ENCODE measurements at regions not wholly inside any gene's neighbourhood (a gene's known extent, or its start where the extent isn't known, plus 50 kb on each side); places are given as distances from the start of the nearest gene placed in this dataset.

DNA sequence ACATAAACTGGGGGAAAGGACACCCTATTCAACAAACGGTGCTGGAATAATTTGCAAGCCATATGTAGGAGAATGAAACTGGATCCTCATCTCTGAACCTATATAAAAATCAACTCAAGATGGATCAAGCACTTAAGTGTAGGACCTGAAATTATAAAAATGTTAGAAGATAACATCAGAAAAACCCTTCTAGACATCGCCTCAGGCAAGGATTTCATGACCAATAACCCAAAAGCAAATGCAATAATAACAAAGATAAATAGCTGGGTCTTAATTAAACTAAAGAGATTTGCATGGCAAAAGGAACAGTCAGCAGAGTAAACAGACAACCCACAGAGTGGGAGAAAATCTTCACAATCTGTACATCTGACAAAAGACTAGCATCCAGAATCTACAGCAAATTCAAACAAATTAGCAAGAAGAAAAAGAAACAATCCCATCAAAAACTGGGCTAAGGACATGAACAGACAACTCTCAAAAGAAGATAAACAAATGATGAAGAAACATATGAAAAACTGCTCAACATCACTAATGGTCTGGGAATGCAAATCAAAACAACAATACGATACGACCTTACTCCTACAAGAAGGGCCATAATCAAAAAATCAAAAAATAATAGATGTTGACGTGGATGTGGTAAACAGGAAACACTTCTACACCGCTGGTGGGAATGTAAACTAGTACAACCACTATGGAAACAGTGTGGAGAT lies 408.7 kb downstream of the CNTN6 start:
- no peaks in the 10 kb centered on the region for H3K9me3 ChIP-seq (ENCODE audit: control insufficient read depth, low read length)
- 70 to 83% methylated on average over 3 to 6 of the region's 6 CpGs for WGBS, 2 experiments
- H3K36me3 ChIP-seq (ENCODE audit: control insufficient read depth, insufficient read depth, low read length) = no peaks in the 10 kb centered on the region
- H3K27me3 ChIP-seq (ENCODE audit: control insufficient read depth, insufficient read depth, low read length, poor library complexity, severe bottlenecking) = no peaks in the 10 kb centered on the region
- H3K4me3 ChIP-seq (ENCODE audit: insufficient read depth, low read depth, low read length) = no peak overlapping the region
- no peaks in the 10 kb centered on the region for H3K4me1 ChIP-seq (ENCODE audit: control insufficient read depth, insufficient read depth, low read length)
- no peak overlapping the region for H3K27ac ChIP-seq (ENCODE audit: insufficient read depth, low read depth, low read length, poor library complexity, severe bottlenecking)

DNA sequence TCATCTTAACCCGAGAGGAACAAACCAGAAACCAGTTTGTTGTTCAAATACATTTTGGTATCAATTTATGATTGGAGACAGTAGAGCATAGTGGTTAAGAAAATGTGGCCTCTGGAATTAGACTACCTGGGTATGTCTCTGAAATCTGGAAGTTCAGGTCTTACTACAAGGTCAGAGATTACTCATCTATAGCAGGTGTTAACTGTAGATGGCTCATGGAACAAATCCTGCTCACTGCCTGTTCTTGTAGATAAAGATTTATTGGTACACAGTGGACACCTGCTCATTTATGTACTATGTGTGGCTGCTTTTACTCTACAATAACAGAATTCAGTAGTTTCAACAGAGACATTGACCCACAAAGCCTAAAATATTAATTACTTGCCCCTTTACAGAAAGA lies 413.3 kb downstream of the CNTN6 start:
- no peaks in the 10 kb centered on the region for H3K27me3 ChIP-seq (ENCODE audit: control insufficient read depth, insufficient read depth, low read length, poor library complexity, severe bottlenecking)
- no peak overlapping the region for H3K27ac ChIP-seq (ENCODE audit: insufficient read depth, low read depth, low read length, poor library complexity, severe bottlenecking)
- WGBS, 2 experiments = 41 to 46% methylated on average over 1 of the region's 1 CpG
- H3K36me3 ChIP-seq (ENCODE audit: control insufficient read depth, insufficient read depth, low read length) = no peaks in the 10 kb centered on the region
- no peaks in the 10 kb centered on the region for H3K9me3 ChIP-seq (ENCODE audit: control insufficient read depth, low read length)
- H3K4me3 ChIP-seq (ENCODE audit: insufficient read depth, low read depth, low read length) = no peak overlapping the region
- no peaks in the 10 kb centered on the region for H3K4me1 ChIP-seq (ENCODE audit: control insufficient read depth, insufficient read depth, low read length)

DNA sequence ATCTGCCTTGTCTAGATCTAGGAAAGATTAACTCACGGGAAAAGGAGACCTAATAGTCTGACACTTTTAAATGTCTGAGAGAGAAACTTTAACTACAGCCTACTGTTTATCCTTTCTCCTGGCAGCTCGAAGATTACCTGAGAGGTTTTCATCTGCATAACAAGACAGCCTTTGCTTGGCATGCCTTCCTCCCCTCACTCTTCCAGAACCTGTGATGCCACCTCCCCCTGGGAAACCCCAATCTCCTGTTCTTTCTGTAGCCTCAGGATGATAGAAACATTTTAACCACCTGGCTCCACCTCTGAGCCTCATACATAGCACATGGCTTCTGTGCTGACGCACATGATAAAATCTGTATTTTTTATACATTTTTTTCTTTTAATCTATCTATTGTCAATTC lies 420.8 kb downstream of the CNTN6 start:
- 41 to 66% methylated on average over 2 to 3 of the region's 3 CpGs for WGBS, 2 experiments
- Histone ChIP-seq H3K27me3 (ENCODE audit: control insufficient read depth, insufficient read depth, low read length, poor library complexity, severe bottlenecking) (no peaks in the 10 kb centered on the region), H3K4me1 (ENCODE audit: control insufficient read depth, insufficient read depth, low read length) (no peaks in the 10 kb centered on the region)

DNA sequence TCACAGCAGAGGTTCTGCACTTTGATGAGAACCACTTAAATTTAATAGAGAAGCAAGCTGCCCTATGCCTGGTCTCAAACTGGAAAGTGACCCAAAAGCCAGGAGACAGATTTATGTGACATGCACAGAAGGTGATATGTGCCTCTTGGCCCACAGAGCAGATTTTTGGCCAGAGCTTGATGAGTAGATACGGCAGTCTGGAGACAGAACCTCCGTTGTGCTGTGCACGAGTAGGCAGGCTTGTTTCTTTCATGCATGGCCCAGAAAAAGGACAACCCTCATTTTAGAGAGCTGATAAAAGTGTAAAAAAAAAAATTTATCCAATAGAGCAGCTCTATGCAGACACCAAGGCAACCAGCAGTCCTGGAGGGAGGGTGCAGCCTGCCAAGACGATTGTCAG lies 423.1 kb downstream of the CNTN6 start:
- Histone ChIP-seq H3K36me3 (ENCODE audit: control insufficient read depth, insufficient read depth, low read length) (no peaks in the 10 kb centered on the region), H3K4me3 (ENCODE audit: insufficient read depth, low read depth, low read length) (no peak overlapping the region), H3K27me3 (ENCODE audit: control insufficient read depth, insufficient read depth, low read length, poor library complexity, severe bottlenecking) (no peaks in the 10 kb centered on the region), H3K27ac (ENCODE audit: insufficient read depth, low read depth, low read length, poor library complexity, severe bottlenecking) (no peak overlapping the region), H3K4me1 (ENCODE audit: control insufficient read depth, insufficient read depth, low read length) (no peaks in the 10 kb centered on the region), H3K9me3 (ENCODE audit: control insufficient read depth, low read length) (no peaks in the 10 kb centered on the region)
- WGBS, 2 experiments = 86 to 87% methylated on average over 4 of the region's 4 CpGs

More for the DNA sequence above, 420.8 kb downstream of the CNTN6 start:
- Histone ChIP-seq H3K27ac (ENCODE audit: insufficient read depth, low read depth, low read length, poor library complexity, severe bottlenecking) (no peak overlapping the region), H3K36me3 (ENCODE audit: control insufficient read depth, insufficient read depth, low read length) (no peaks in the 10 kb centered on the region), H3K9me3 (ENCODE audit: control insufficient read depth, low read length) (no peaks in the 10 kb centered on the region), H3K4me3 (ENCODE audit: insufficient read depth, low read depth, low read length) (no peak overlapping the region)

DNA sequence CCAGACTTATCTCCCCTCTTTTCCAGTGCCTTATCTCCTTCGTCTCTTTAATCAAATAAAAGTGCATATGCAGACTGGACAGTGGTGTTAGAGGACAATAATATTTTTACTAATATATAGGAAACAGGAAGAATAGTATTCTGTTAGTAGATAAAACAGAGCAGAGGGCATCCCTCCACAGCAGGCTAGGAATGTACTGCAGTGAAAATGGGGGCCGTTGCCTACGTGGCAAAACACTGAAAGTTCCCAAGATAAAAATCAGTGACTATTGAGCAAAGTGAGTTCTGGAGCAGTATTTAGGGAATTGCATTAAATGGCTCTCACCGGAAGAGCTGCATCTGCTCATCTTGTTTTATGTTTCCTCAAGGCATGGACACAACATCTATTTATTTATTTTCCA lies 435.0 kb downstream of the CNTN6 start:
- no peak overlapping the region for H3K4me3 ChIP-seq (ENCODE audit: insufficient read depth, low read depth, low read length)
- H3K36me3 ChIP-seq (ENCODE audit: control insufficient read depth, insufficient read depth, low read length) = no peaks in the 10 kb centered on the region
- H3K27ac ChIP-seq (ENCODE audit: insufficient read depth, low read depth, low read length, poor library complexity, severe bottlenecking) = no peak overlapping the region
- H3K9me3 ChIP-seq (ENCODE audit: control insufficient read depth, low read length) = no peaks in the 10 kb centered on the region
- no peaks in the 10 kb centered on the region for H3K27me3 ChIP-seq (ENCODE audit: control insufficient read depth, insufficient read depth, low read length, poor library complexity, severe bottlenecking)
- 88 to 89% methylated on average over 3 of the region's 4 CpGs for WGBS, 2 experiments
- H3K4me1 ChIP-seq (ENCODE audit: control insufficient read depth, insufficient read depth, low read length) = no peaks in the 10 kb centered on the region

DNA sequence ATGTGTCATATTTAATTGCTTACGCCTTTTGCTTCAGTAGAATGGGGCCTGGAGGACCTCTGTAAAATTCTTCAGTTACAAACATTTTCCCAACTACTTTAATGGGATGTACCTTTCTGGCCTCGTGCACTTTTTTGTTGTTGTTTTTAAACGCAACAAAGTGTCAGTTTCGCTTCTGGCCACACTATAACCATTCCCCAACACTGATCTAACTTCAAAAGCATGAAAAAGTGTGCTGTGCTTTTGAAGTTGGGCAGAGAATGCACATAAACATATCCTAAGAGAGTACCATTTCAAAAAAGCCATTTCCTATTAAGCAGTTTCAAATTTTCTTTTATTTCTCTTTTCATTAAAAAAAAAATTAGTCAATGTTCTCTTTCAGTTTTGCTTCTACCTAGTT lies 435.8 kb downstream of the CNTN6 start:
- no peaks in the 10 kb centered on the region for H3K9me3 ChIP-seq (ENCODE audit: control insufficient read depth, low read length)
- H3K36me3 ChIP-seq (ENCODE audit: control insufficient read depth, insufficient read depth, low read length) = no peaks in the 10 kb centered on the region
- WGBS, 2 experiments = 84 to 96% methylated on average over 4 of the region's 4 CpGs
- no peaks in the 10 kb centered on the region for H3K27me3 ChIP-seq (ENCODE audit: control insufficient read depth, insufficient read depth, low read length, poor library complexity, severe bottlenecking)
- H3K27ac ChIP-seq (ENCODE audit: insufficient read depth, low read depth, low read length, poor library complexity, severe bottlenecking) = no peak overlapping the region
- no peak overlapping the region for H3K4me3 ChIP-seq (ENCODE audit: insufficient read depth, low read depth, low read length)
- no peaks in the 10 kb centered on the region for H3K4me1 ChIP-seq (ENCODE audit: control insufficient read depth, insufficient read depth, low read length)

DNA sequence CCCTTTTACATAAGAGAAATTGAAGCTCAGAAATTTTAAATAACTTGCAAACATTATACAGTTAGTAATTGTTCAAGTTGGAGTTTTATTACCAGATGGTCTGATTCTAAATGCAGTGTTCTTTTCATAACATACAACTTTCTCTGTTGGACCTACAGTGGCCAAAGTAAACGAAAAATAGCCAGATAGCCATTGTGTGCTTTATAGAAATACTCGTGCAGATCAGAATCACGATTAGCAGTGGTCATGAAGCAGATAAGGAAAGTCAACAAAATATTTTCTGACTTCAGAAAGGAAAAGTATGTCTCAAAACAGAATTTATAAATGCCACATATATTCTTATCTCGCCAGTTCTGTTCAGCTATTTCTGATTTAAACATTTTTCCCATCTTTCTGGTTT lies 436.9 kb downstream of the CNTN6 start:
- 77 to 94% methylated on average over 3 to 4 of the region's 4 CpGs for WGBS, 2 experiments
- Histone ChIP-seq H3K4me1 (ENCODE audit: control insufficient read depth, insufficient read depth, low read length) (no peaks in the 10 kb centered on the region), H3K27me3 (ENCODE audit: control insufficient read depth, insufficient read depth, low read length, poor library complexity, severe bottlenecking) (no peaks in the 10 kb centered on the region), H3K9me3 (ENCODE audit: control insufficient read depth, low read length) (no peaks in the 10 kb centered on the region), H3K36me3 (ENCODE audit: control insufficient read depth, insufficient read depth, low read length) (no peaks in the 10 kb centered on the region), H3K27ac (ENCODE audit: insufficient read depth, low read depth, low read length, poor library complexity, severe bottlenecking) (no peak overlapping the region), H3K4me3 (ENCODE audit: insufficient read depth, low read depth, low read length) (no peak overlapping the region)

DNA sequence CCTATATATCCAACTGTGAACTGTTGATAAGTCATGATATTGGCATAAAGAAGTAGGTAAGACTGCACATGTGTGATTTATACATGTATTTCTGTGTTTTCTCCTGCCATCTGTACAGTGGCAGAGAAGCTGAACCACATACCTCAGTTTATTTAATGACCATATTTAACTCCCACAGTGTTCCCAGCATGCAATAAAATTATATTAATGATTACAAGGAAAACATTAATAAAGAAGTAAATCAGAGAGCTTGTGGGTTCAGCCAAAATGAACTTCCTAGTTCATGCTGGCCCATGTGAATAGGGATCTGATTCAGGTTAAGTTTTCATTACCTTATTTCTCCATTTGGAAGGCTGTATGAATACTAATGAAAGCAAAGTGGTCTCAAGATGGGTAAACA lies 439.2 kb downstream of the CNTN6 start:
- Histone ChIP-seq H3K9me3 (ENCODE audit: control insufficient read depth, low read length) (no peaks in the 10 kb centered on the region), H3K27ac (ENCODE audit: insufficient read depth, low read depth, low read length, poor library complexity, severe bottlenecking) (no peak overlapping the region), H3K27me3 (ENCODE audit: control insufficient read depth, insufficient read depth, low read length, poor library complexity, severe bottlenecking) (no peaks in the 10 kb centered on the region), H3K4me3 (ENCODE audit: insufficient read depth, low read depth, low read length) (no peak overlapping the region), H3K4me1 (ENCODE audit: control insufficient read depth, insufficient read depth, low read length) (no peaks in the 10 kb centered on the region), H3K36me3 (ENCODE audit: control insufficient read depth, insufficient read depth, low read length) (no peaks in the 10 kb centered on the region)

DNA sequence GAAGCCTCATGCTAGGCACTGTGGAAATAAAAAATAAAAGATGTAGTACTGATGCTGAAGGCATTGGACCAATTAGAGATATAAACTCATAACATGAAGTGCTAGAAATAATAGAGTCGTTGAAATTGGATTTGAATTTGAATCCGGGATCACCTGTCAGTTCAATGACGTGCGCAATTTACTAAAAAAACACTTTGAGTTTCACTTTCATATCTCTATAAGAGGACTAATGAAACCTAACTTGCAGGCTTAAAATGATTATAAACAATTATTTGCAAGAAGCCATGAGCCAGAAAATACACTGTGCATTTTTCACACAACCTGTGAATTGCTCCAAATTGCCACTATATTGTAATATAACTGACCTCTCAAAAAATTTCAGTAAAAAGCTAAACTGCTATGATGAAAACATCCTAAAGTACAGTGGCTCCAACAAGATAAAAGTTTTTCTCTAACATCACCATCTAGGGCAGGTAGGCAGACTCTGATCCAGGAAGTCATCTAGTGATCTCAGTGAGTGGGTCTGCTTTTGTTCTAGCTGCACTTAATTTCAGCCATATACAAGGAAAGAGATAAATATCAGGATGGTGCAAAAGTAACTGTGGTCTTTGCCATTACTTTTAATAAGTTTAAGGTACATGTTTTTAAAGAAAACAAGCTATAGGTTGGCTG lies 440.2 kb downstream of the CNTN6 start:
- Histone ChIP-seq H3K27ac (ENCODE audit: insufficient read depth, low read depth, low read length, poor library complexity, severe bottlenecking) (no peak overlapping the region), H3K27me3 (ENCODE audit: control insufficient read depth, insufficient read depth, low read length, poor library complexity, severe bottlenecking) (no peaks in the 10 kb centered on the region), H3K9me3 (ENCODE audit: control insufficient read depth, low read length) (no peaks in the 10 kb centered on the region), H3K4me3 (ENCODE audit: insufficient read depth, low read depth, low read length) (no peak overlapping the region), H3K36me3 (ENCODE audit: control insufficient read depth, insufficient read depth, low read length) (no peaks in the 10 kb centered on the region), H3K4me1 (ENCODE audit: control insufficient read depth, insufficient read depth, low read length) (no peaks in the 10 kb centered on the region)
- 92 to 96% methylated on average over 4 of the region's 4 CpGs for WGBS, 2 experiments

DNA sequence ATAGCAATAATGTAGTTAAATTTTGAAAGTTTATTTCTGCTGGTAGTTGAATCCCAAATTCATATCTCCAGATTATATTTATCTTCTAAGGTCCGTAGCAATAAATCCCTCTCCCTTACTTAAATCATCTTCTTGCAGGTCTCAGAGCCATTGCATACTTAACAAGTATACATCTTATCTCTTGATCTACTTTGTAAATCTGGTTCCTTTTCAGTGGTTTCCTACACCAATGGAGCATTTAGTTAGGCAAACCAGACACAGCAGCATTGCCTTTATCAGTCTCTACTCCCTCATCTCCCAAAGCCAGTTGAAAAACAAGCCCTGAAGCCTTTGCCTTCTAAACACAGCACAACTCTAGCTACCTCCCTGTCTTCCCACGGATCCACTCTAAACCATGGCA lies 440.9 kb downstream of the CNTN6 start:
- H3K4me1 ChIP-seq (ENCODE audit: control insufficient read depth, insufficient read depth, low read length) = no peaks in the 10 kb centered on the region
- no peak overlapping the region for H3K4me3 ChIP-seq (ENCODE audit: insufficient read depth, low read depth, low read length)
- H3K27ac ChIP-seq (ENCODE audit: insufficient read depth, low read depth, low read length, poor library complexity, severe bottlenecking) = no peak overlapping the region
- H3K27me3 ChIP-seq (ENCODE audit: control insufficient read depth, insufficient read depth, low read length, poor library complexity, severe bottlenecking) = no peaks in the 10 kb centered on the region
- no peaks in the 10 kb centered on the region for H3K36me3 ChIP-seq (ENCODE audit: control insufficient read depth, insufficient read depth, low read length)
- WGBS, 2 experiments = 82 to 90% methylated on average over 2 of the region's 2 CpGs
- no peaks in the 10 kb centered on the region for H3K9me3 ChIP-seq (ENCODE audit: control insufficient read depth, low read length)

Measured in ectodermal cell (in vitro differentiated cells).